ENCODE measurements at regions not wholly inside any gene's neighbourhood (a gene's known extent, or its start where the extent isn't known, plus 50 kb on each side); places are given as distances from the start of the nearest gene placed in this dataset.

DNA sequence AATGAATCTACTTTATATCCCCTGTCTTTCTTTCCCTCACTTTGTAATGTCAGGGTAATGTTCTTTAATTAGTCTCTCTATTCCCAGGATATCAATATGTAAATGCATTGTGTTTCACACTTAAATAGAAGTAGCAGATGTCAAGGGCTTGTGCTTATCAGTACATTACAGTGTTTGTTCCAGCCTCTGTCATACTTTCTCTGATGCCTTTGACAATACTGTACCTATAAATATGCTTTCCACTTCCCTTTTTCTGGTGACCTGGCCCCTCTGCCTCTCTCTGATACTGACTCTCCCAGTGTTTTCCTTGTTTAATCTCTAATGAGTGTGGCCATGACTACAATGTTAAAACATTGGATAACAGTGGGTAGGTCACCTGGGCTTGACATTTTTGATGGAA is 862.0 kb upstream of the NEGR1 start:
- H3K9me3 Mint-ChIP-seq, result peaks cover 8 to 16% of the 10 kb centered on the region in 2 donors
- no peak for DNase-seq
- ATAC-seq, result no peak
- no peak overlapping the region for H3K4me3 Mint-ChIP-seq
- H3K27ac Mint-ChIP-seq, result no peak overlapping the region
- H3K4me1 Mint-ChIP-seq, result no peaks in the 10 kb centered on the region
- H3K27me3 Mint-ChIP-seq, result no peaks in the 10 kb centered on the region

DNA sequence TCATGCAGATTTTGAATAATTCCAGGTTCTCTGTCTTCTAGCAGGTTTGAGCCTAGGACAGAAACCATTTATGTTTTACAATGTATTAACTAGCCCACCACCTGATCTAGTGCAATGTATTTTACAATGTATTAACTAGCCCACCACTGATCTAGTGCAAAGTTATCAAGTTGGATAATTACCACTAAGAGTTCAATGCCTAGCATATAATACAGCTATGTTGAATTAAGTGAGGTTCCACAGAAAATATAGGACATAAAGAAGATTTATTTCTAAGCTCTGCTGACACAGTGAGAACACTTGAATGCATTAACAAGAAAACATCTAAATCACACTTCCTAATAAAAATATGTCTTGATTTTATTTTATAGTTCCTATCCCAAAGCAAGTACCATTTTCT is 854.6 kb upstream of the NEGR1 start:
- Mint-ChIP-seq H3K27ac (no peak overlapping the region), H3K4me1 (no peaks in the 10 kb centered on the region), H3K9me3 (peaks cover 8 to 9% of the 10 kb centered on the region in 2 donors), H3K27me3 (no peaks in the 10 kb centered on the region), H3K4me3 (no peak overlapping the region)
- ATAC-seq (no peak), DNase-seq (no peak)

DNA sequence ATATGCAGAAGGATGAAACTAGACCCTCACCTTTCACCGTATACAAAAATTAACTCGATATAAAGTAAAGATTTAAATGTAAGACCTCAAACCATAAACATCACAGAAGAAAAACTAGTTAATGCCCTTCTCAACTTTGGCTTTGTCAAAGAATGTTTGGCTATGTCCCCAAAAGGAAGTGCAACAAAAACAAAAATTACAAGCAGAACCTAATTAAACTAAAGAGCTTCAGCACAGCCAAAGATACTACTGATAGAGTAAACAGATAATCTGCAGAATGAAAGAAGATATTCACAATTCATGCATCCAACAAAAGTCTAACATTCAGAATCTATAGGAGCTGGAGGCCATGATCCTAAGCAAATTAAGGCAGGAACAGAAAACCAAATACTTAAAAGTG is 824.6 kb upstream of the NEGR1 start:
- no peak overlapping the region for H3K4me3 Mint-ChIP-seq
- H3K9me3 Mint-ChIP-seq, result peaks cover 13 to 23% of the 10 kb centered on the region in 2 donors
- ATAC-seq (no peak), DNase-seq (no peak)
- H3K27me3 Mint-ChIP-seq, result no peaks in the 10 kb centered on the region
- H3K27ac Mint-ChIP-seq, result no peak overlapping the region
- no peaks in the 10 kb centered on the region for H3K4me1 Mint-ChIP-seq

DNA sequence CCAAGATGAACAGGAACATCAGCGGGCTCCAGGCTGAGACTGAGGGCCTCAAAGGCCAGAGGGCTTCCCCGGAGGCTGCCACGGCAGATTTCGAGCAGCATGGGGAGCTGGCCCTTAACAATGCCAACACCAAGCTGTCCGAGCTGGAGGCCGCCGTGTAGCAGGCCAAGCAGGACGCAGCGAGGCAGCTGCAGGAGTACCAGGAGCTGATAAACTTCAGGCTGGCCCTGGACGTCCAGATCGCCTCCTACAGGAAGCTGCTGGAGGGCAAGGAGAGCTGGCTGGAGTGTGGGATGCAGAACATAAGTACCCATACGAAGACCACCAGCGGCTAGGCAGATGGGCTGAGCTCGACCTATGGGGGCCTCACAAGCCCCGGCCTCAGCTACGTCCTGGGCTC is 823.4 kb upstream of the NEGR1 start:
- DNase-seq, result no peak
- Mint-ChIP-seq H3K27ac (no peak overlapping the region), H3K4me1 (no peaks in the 10 kb centered on the region), H3K9me3 (peaks cover 13 to 23% of the 10 kb centered on the region in 2 donors), H3K27me3 (no peaks in the 10 kb centered on the region), H3K4me3 (no peak overlapping the region)
- no peak for ATAC-seq

DNA sequence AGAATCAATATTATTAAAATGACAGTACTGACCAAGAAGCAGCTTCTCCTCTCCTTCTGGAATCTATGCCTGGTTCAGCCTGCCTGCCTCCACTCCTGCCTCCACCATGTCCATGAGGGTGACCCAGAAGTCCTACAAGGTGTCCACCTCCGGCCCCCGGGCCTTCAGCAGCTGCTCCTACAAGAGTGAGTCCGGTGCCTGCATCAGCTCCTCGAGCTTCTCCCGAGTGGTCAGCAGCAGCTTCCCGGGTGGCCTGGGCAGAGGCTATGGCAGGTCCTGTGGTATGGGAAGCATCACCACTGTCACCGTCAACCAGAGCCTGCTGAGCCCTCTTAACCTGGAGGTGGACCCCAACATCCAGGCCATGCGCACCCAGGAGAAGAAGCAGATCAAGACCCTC is 822.4 kb upstream of the NEGR1 start:
- H3K27ac Mint-ChIP-seq, result no peak overlapping the region
- H3K27me3 Mint-ChIP-seq, result no peaks in the 10 kb centered on the region
- no peaks in the 10 kb centered on the region for H3K4me1 Mint-ChIP-seq
- DNase-seq, result no peak
- no peak for ATAC-seq
- no peak overlapping the region for H3K4me3 Mint-ChIP-seq
- peaks cover 13 to 23% of the 10 kb centered on the region in 2 donors for H3K9me3 Mint-ChIP-seq

DNA sequence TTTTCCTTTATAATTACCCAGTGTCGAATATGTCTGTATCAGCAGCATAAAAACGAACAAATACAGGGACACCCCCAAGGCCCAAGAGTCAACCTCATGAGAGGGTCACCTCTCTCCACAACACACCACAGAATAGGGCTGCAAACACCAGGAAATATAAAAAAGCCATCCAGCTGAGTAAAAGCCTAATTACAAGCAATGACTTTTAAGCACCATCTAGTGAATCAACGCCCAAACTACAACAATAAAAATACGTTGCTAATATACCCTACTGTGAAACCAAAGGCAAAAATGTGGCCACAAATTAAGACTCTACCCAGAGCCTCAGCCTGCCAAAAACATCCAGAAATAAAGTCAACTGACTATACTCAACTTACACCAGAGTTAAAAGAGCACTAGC is 817.9 kb upstream of the NEGR1 start:
- no peak for ATAC-seq
- no peak overlapping the region for H3K27ac Mint-ChIP-seq
- no peak overlapping the region for H3K4me3 Mint-ChIP-seq
- H3K27me3 Mint-ChIP-seq, result no peaks in the 10 kb centered on the region
- H3K4me1 Mint-ChIP-seq, result no peaks in the 10 kb centered on the region
- H3K9me3 Mint-ChIP-seq, result peaks cover 13 to 18% of the 10 kb centered on the region in 2 donors
- no peak for DNase-seq

DNA sequence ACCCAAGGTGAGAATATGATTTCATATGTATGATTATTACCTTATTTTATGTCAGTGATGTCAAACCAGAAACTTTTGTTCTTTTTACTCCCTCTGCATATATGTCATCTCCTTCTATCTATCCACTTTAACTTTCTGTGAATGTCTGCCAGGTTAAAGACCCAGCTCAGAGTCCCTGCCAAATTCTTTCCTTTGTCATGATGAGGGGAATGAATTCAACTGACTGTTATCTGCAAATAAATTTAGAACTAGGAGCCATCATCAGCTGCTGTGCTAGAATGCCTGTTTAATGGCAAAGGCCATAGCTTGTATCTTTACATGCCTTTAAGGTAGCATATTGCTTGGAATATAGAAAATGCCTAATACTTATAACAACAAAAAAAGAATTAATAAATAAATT is 815.6 kb upstream of the NEGR1 start:
- Mint-ChIP-seq H3K9me3 (peaks cover 6 to 13% of the 10 kb centered on the region in 2 donors), H3K27me3 (no peaks in the 10 kb centered on the region)
- no peak for DNase-seq

DNA sequence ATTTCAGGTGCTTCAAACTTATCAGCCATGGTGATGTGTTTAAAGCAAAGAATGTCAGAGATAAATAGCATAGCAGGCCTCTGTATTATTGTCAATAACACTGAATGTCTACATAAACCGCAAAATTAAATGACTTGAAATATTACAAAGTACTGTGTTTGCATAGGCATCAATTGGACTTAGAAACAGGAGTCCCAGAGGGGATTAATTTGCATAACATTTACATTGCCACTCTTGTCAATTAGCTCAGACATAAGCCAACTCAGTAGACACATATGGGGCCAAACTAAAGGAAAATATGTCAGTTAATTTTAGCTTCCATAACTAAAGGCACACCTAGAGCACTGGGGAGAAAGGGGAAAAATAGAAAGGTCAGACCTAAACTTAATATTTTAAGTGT is 814.5 kb upstream of the NEGR1 start:
- ATAC-seq, result no peak
- Mint-ChIP-seq H3K9me3 (peaks cover 17 to 19% of the 10 kb centered on the region in 2 donors), H3K27ac (no peak overlapping the region), H3K27me3 (no peaks in the 10 kb centered on the region), H3K4me3 (no peak overlapping the region), H3K4me1 (no peaks in the 10 kb centered on the region)
- DNase-seq, result no peak

More for the DNA sequence above, 815.6 kb upstream of the NEGR1 start:
- H3K4me3 Mint-ChIP-seq, result no peak overlapping the region
- no peaks in the 10 kb centered on the region for H3K4me1 Mint-ChIP-seq
- ATAC-seq, result no peak
- H3K27ac Mint-ChIP-seq, result no peak overlapping the region

DNA sequence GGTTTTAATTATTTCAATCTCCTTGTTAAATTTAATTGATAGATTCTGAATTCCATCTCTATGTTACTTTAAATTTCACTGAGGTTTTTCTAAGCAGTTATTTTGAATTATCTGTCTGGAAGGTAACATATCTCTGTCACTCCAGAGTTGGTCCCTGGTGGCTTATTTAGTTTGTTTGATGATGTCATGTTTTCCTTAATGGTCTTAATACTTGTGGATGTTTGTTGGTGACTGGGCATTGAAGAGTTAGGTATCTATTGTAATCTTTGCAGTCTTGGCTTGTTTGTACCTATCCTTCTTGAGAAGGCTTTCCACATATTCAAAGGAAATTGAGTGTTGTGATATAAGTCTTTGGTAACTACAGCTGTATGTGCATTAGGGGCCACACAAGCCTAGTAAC is 810.0 kb upstream of the NEGR1 start:
- Mint-ChIP-seq H3K4me3 (no peak overlapping the region), H3K27me3 (no peaks in the 10 kb centered on the region), H3K27ac (no peak overlapping the region), H3K9me3 (peaks cover 20 to 22% of the 10 kb centered on the region in 2 donors), H3K4me1 (no peaks in the 10 kb centered on the region)
- DNase-seq, result no peak
- ATAC-seq, result no peak

DNA sequence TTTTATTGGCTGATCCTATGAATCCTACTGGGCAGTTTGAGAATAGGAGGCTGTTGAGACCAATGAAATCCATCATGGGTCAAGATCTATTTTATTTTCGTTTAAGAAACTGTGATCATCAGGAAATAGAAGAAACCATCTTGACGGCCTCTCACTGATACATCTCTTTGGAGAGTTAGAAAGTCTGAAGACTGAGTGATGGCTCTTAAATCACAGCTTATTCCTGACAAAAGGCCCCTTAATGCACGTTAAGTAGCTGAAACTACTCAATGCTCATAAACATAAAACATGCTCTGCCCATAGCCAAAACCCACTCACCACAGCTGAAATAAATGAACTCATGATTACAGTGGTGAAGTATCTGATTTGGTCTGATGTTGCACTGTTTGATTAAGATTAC is 784.5 kb upstream of the NEGR1 start:
- DNase-seq (no peak), ATAC-seq (no peak)
- peaks cover 0 to 8% of the 10 kb centered on the region in 2 donors for H3K9me3 Mint-ChIP-seq
- H3K27me3 Mint-ChIP-seq, result no peaks in the 10 kb centered on the region
- H3K4me3 Mint-ChIP-seq, result no peak overlapping the region
- H3K4me1 Mint-ChIP-seq, result no peaks in the 10 kb centered on the region
- no peak overlapping the region for H3K27ac Mint-ChIP-seq

DNA sequence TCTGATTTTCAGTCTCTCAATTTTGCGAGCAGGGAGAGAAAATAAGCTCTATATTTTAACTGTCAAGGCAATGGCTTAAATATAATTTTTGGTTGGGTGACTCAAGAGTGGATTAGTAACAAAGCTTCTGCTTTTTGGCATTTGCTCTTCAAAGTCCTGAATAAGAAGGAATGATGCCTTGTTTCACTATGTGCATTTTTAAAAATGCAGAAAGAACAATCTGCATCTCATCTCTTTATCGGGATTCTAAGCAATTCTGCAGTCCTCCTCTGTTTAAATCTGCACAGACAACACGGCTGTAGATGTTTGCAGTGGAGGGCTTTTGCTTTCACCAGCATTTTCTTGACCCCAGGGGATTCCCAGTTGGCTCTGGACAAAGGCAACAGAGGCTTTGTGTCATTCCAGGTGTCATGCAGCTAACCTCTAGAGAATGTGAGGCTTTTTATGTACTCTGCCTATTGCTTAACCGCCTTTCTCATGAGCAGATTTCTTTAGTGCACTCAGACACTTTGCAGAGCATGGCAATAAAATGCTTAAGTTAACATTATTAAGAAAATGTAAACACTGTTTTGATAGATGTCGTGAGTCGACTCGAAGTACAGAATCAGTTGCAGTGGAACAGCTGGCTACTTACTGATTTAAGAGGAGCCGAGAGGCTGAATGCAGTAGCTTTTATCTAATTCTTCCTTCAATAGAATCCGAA is 783.2 kb upstream of the NEGR1 start:
- no peak overlapping the region for H3K4me3 Mint-ChIP-seq
- H3K4me1 Mint-ChIP-seq, result no peaks in the 10 kb centered on the region
- no peak for DNase-seq
- H3K27ac Mint-ChIP-seq, result no peak overlapping the region
- H3K9me3 Mint-ChIP-seq, result peaks cover 8 to 13% of the 10 kb centered on the region in 2 donors
- no peaks in the 10 kb centered on the region for H3K27me3 Mint-ChIP-seq
- ATAC-seq, result no peak

DNA sequence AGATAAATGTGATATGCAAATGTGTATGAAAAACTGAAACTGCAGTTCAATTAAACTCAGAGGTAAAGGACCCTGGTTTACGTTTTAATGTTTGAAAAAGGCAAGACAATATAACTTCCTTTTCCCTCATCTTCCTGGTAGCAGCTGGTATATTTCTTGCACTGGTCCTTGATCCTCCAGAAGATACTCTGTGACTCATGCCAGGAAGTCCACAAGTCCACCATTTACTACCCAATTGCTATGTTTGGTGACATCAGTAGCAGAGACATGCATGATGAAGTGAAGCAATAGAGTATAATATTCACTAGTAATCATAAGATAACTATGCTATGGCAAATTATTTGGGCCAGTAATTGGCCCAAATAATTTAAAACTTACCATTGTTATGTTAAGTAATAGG is 774.5 kb upstream of the NEGR1 start:
- H3K9me3 Mint-ChIP-seq, result peaks cover 9 to 18% of the 10 kb centered on the region in 2 donors
- no peaks in the 10 kb centered on the region for H3K4me1 Mint-ChIP-seq
- H3K27ac Mint-ChIP-seq, result no peak overlapping the region
- no peaks in the 10 kb centered on the region for H3K27me3 Mint-ChIP-seq
- ATAC-seq, result no peak
- H3K4me3 Mint-ChIP-seq, result no peak overlapping the region
- no peak for DNase-seq

DNA sequence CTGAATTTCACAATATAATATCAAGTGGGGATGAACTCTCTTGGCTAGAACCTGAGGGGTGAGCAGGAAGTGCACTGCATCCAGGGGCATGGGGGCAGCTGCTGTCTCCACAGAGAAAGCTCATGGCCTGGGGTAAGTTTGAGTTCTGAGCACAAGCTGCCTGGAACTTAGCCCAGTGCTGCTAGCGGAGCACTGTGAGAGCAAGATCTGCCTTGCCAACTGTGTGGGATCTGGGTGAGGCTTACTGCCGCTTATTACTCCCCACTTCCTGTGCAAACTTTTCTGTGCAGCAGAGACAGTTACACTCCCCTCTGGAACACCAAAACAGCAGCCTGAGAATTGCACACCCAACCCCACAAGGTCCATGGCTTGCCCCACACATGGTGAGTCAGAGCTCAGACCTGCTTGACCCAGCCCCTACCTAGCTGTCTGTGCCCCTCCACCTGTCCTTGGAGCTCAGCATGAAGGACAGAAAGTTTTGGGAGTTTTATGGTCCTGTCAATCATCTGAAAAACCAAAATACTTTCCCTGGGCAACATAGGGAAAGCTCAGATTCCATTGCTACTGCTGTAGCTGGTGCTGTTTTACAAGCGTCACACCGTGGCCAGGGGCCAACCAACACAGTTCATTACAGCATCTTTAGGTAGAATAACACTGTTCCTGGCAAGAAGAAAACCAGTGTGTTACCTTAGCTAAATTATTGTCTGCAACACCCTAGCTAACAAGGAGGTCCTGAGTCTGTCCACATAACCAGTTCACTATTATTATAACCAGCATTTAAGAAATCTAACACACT is 762.1 kb upstream of the NEGR1 start:
- DNase-seq (no peak), ATAC-seq (no peak)
- H3K9me3 Mint-ChIP-seq, result peaks cover 5 to 8% of the 10 kb centered on the region in 2 donors
- H3K27me3 Mint-ChIP-seq, result no peaks in the 10 kb centered on the region
- no peak overlapping the region for H3K27ac Mint-ChIP-seq
- no peaks in the 10 kb centered on the region for H3K4me1 Mint-ChIP-seq
- H3K4me3 Mint-ChIP-seq, result no peak overlapping the region

DNA sequence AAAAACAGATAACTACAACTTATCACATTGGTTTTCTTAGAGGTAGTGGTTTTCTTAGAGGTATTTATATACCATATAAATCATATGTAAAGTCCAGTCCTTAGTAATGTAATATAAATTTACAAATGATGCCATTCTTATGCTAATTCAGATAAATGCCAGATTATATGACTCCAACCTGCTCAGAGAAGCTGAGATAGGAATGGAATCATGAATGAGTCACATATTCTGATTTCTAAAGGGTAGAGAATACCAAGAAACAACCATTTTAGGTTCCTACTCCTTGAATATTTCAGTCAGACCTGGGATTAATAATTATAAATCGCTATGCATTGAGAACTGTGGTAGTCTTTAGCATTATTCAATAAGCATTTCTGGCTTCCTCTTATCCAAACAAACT is 760.1 kb upstream of the NEGR1 start:
- no peaks in the 10 kb centered on the region for H3K27me3 Mint-ChIP-seq
- H3K27ac Mint-ChIP-seq, result no peak overlapping the region
- H3K4me3 Mint-ChIP-seq, result no peak overlapping the region
- H3K9me3 Mint-ChIP-seq, result no peaks in the 10 kb centered on the region
- H3K4me1 Mint-ChIP-seq, result no peaks in the 10 kb centered on the region
- ATAC-seq, result no peak
- DNase-seq, result no peak

DNA sequence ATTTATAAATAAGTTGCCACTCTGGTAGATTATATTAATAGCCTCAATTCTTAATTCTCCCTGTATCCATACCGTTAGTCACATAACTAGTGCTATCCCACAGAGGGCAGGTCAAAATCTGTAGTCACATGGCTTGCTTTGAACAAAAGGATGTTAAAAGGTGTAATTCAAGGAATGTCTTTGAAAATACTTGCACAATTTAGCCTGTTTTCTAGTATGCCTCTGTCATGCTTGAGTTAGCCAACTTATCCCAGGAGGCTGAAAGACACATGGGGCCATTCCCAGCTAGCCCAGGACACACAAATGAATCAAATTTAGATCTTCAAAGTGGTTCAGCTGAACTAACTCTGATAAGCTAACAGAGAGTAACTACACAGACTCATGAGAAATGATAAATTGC is 758.5 kb upstream of the NEGR1 start:
- ATAC-seq, result no peak
- Mint-ChIP-seq H3K9me3 (no peaks in the 10 kb centered on the region), H3K4me1 (no peaks in the 10 kb centered on the region), H3K27ac (no peak overlapping the region), H3K27me3 (no peaks in the 10 kb centered on the region), H3K4me3 (no peak overlapping the region)
- no peak for DNase-seq

DNA sequence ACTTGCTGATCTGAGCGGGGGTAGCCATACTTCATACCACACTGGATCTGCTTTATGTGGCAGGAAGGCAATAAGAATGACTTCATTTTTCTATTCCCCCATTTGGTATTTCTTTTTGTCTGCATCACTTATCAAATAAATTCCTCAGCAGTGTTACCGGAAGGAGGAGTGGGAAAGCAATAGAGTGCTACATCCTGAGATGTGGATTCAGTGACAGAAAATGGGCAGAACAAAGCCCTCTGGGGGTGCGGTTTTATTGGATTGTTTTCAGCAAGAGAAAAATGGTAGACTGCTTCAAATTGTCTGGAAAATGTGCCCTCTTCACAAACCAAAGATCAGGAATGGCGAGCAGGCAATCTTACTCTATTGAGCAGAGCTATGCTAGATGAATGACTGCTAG is 751.9 kb upstream of the NEGR1 start:
- H3K27me3 Mint-ChIP-seq, result no peaks in the 10 kb centered on the region
- H3K27ac Mint-ChIP-seq, result no peak overlapping the region
- no peak for DNase-seq
- no peak overlapping the region for H3K4me3 Mint-ChIP-seq
- H3K4me1 Mint-ChIP-seq, result no peaks in the 10 kb centered on the region
- ATAC-seq, result no peak
- H3K9me3 Mint-ChIP-seq, result no peaks in the 10 kb centered on the region

All from stimulated activated naive CD8-positive, alpha-beta T cell treated with anti-CD3 and anti-CD28 coated beads, Interleukin-15, amount 100 ng/mL, for 72 hours (primary cell).